HAP-1 (cell line): ENCODE measurements at regions not wholly inside any gene's neighbourhood (a gene's known extent, or its start where the extent isn't known, plus 50 kb on each side); places are given as distances from the start of the nearest gene placed in this dataset.
"Not testable (repeated sequence)": the region's sequence is repeated elsewhere in the genome, so short reads cannot be mapped to it uniquely, and the experiment has no call there.

ENCODE experiments used
- DNase-seq, 2 experiments: peaks; one replicate each; pipeline ENCODE4 v3.0.0-alpha.2; 2016 to 2020; ENCODE audit warnings: low spot score in 2 of 2
- H3K27me3 ChIP-seq: fragments of 250-450 bp; sonication (Bioruptor Pico); 2 replicates; pipeline ENCODE4 v1.5.1; 2020; ENCODE audit warnings: low read depth, mild to moderate bottlenecking, moderate library complexity
- H3K36me3 ChIP-seq: fragments of 250-450 bp; sonication (Bioruptor Pico); replicated peaks from 2 replicates; pipeline ENCODE4 v1.5.1; 2020; ENCODE audit warnings: mild to moderate bottlenecking
- H3K4me1 ChIP-seq: fragments of 250-450 bp; sonication (Bioruptor Pico); 2 replicates; pipeline ENCODE4 v1.5.1; 2020; ENCODE audit warnings: mild to moderate bottlenecking
- H3K4me3 ChIP-seq: fragments of 250-450 bp; sonication (Bioruptor Pico); 2 replicates; pipeline ENCODE4 v1.5.1; 2020; ENCODE audit warnings: mild to moderate bottlenecking, moderate library complexity
- H3K9me3 ChIP-seq: fragments of 250-450 bp; sonication (Bioruptor Pico); 2 replicates; pipeline ENCODE4 v1.5.1; 2020; ENCODE audit warnings: mild to moderate bottlenecking, moderate library complexity
- in situ Hi-C: fragments of 300-500 bp; cut with MboI; formaldehyde crosslinking; loops from 3 replicates; pipeline ENCODE4 v1.14.3; 2020; ENCODE audit warnings: low sequenced_read_pairs, inconsistent platforms, mixed read lengths

DNA sequence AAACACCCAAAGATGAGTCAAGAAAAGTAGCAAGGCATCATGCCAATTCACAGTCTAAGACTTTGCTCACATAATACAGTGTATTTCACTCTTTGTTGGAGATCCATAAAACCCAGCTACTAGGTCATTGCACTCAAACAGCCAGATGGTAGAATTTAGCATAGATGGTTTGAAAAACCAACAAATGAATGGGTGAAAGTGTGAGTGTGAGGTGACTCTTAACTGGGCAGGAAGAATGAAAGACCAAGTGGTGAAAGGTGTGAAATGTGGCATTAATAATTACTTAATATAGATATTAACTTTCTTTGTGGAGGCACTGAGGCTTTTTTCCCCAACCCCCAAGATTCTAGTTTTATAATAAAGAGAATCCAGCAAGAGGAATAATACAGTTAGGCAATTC is 159.5 kb downstream of the SQOR start:
- H3K9me3 ChIP-seq, result no peaks in the 10 kb centered on the region
- H3K27me3 ChIP-seq, result no peaks in the 10 kb centered on the region
- H3K36me3 ChIP-seq, result no peaks in the 10 kb centered on the region
- H3K4me1 ChIP-seq, result no peaks in the 10 kb centered on the region
- H3K4me3 ChIP-seq, result no peak overlapping the region
- in situ Hi-C loops, result no loop called here
- DNase-seq, result no peak

DNA sequence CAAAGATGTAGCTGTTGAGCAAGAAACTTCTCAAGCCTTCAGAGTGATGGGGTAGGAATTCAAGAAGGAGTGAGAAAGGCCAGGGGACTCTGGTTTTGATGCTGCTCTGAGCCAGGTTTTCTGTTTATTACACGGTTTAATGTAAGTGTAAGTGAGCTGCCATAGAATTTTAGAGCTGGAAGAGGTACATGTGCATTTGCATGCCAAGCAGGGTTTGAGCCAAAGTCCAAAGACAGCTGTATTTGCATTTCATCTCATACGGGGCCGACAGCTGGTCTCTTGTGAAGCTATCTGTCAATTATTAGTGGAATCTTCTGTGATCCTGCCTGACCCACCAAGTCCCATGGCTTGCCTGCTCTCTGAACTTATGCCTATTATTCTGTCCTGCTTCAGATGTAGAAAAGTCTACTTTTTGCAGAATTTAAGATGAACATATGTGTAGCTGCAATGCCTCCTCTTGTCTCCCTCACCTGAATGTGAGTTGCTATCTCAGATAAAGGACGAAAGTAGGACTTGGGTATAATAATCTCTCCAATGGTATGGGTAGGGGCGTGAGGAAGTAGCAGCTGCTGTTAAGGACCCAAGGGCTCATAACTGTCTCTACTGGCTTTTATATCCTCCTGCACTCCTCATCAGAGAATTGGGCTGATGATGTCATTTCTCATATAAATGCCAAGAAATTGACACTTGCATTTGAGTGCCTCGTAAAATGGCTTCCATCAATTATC is 160.0 kb downstream of the SQOR start:
- H3K4me3 ChIP-seq, result no peak overlapping the region
- in situ Hi-C loops, result no loop called here
- no peaks in the 10 kb centered on the region for H3K4me1 ChIP-seq
- H3K36me3 ChIP-seq, result no peaks in the 10 kb centered on the region
- no peaks in the 10 kb centered on the region for H3K9me3 ChIP-seq
- H3K27me3 ChIP-seq, result no peaks in the 10 kb centered on the region
- no peak for DNase-seq

DNA sequence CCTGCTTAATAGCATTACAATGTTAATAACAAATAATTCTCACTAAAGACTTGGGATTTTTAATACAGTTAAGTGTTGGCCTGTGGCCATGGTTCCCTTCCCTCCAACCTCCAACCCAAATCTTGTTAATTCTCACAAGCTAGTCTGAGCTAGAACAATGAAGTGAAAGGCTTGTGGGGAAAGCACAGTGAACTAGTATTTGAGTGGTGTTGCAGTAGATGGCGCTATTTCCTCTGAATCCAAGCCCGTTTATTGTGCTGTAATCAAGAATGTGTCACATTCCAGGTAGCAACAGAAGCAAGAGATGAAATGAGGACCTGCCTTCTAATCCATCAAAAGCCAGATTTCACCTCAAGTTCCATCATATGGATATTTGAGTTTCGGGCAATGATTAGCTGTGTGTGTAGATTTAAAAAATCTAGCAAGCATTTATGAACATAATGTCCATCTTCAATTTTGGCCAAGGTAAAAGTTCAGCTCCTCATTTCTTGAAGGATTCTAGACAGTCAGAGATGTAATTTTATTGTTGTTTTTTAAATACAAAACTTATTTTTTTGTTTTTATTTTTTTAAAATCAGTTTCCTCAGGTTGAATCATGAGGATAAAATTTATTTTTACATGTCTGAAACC is 160.7 kb downstream of the SQOR start:
- H3K36me3 ChIP-seq, result no peaks in the 10 kb centered on the region
- DNase-seq, result peak; percentile 24 to 34
- H3K9me3 ChIP-seq, result no peaks in the 10 kb centered on the region
- no peaks in the 10 kb centered on the region for H3K27me3 ChIP-seq
- H3K4me3 ChIP-seq, result no peak overlapping the region
- H3K4me1 ChIP-seq, result no peaks in the 10 kb centered on the region
- in situ Hi-C loops, result no loop called here

DNA sequence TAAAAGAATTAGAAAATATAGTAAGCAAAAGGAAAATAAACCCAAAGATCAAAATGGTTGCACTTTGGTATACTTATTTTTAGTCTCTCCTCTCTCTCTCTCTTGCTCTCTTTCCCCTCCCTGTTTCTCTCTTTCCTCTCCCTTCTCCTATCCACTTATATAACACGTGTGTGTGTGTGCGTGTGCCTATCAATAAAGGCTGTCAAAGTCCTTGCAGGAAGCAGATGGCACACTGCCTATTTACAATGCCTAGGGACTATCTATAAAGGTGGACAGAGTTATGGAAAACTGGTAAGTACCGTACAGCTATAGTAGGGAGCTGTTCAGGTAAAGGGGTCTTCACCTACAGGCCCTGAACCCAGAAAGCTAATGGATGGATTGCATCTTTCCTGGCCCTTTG is 161.6 kb downstream of the SQOR start:
- in situ Hi-C loops, result no loop called here
- no peak overlapping the region for H3K4me3 ChIP-seq
- DNase-seq, result no peak

DNA sequence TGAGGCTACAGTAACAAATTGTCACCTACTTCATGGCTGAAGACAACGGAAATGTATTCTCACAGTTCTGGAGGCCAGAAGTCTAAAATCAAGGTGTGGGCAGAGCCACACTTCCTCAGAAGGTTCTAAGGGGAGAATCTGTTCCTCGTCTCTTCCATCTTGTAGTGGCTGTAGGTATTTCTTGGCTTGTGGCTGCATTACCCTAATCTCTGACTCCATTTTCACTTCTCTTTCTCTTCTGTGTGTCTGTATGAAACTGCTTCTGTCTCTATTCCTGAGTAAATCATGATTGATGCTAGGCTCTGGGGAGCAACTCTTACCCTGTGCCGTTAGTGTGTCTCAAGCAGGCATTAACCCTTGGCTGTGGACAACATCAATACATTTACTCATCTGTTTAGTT is 164.7 kb downstream of the SQOR start:
- no peaks in the 10 kb centered on the region for H3K27me3 ChIP-seq
- H3K4me3 ChIP-seq, result no peak overlapping the region
- H3K36me3 ChIP-seq, result no peaks in the 10 kb centered on the region
- in situ Hi-C loops, result no loop called here
- peaks cover 4% of the 10 kb centered on the region; the same call in 1 of the 2 replicates for H3K4me1 ChIP-seq
- no peaks in the 10 kb centered on the region for H3K9me3 ChIP-seq
- DNase-seq, result no peak

More for the DNA sequence above, 161.6 kb downstream of the SQOR start:
- H3K36me3 ChIP-seq, result no peaks in the 10 kb centered on the region
- H3K9me3 ChIP-seq, result no peaks in the 10 kb centered on the region
- H3K27me3 ChIP-seq, result no peaks in the 10 kb centered on the region
- H3K4me1 ChIP-seq, result no peaks in the 10 kb centered on the region

DNA sequence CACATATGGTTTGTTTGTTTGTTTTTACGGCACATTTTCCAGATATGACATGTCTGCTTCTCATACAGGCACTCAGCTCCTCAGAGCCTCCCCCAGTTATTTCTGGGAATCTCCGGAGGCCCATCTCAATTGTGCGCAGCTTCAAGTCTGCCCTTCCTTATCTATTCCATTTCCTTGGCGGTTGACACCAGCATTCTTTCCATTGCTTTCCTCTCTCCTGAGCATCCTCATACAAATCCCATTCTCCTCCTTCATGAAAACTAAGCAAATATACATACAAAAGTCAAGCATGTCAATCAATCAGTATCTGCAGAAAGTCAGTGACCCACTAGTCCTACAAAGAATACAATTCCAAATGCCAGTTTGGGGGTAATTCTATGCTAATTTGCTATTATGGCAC is 166.7 kb downstream of the SQOR start:
- Histone ChIP-seq H3K36me3 (no peaks in the 10 kb centered on the region), H3K4me1 (peaks cover 4% of the 10 kb centered on the region; the same call in 1 of the 2 replicates), H3K27me3 (no peaks in the 10 kb centered on the region), H3K9me3 (no peaks in the 10 kb centered on the region), H3K4me3 (no peak overlapping the region)
- in situ Hi-C loops, result no loop called here
- no peak for DNase-seq

DNA sequence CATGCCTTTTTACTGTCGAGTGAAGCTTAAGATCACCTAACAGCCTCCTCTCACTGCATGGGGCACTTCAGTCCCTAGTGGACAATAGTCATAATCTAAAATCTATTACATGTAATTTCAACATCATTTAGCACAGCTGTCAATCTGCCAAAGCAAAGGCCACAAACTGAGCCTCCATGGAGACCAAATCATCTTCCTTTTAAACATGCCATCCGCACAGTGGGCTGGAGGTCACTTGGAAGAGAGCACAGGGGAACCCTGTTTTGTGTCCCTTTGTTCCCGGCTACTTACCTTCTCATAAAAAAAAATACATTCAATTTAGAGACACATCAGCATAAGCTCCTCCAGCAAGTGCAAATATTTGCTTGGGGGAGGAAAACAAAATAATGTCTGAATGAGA is 167.3 kb downstream of the SQOR start:
- H3K4me3 ChIP-seq, result no peak overlapping the region
- H3K9me3 ChIP-seq, result no peaks in the 10 kb centered on the region
- no peaks in the 10 kb centered on the region for H3K36me3 ChIP-seq
- DNase-seq, result no peak
- H3K27me3 ChIP-seq, result no peaks in the 10 kb centered on the region
- peaks cover 4% of the 10 kb centered on the region; the same call in 1 of the 2 replicates for H3K4me1 ChIP-seq
- in situ Hi-C loops, result no loop called here

DNA sequence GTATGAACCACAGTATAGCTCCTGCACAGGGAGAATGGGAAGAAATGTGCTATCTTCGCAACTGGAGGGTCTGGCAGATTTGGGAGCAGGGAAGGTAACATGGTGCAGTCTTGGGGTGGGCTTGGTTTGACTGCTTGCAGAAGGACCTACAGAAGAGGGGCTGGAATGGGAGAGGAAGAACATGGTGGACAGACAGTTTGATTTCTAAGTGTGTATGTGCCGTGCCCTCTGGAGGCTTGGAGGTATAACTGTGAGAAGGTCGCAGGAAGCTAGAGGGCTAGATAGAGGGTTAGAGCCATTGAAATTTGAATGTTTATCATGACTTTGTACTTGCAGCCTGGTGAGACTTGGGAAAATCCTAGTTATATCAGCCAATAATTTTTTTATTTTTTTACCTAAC is 169.2 kb downstream of the SQOR start:
- Histone ChIP-seq H3K4me3 (no peak overlapping the region), H3K36me3 (no peaks in the 10 kb centered on the region), H3K27me3 (no peaks in the 10 kb centered on the region), H3K4me1 (peaks cover 4% of the 10 kb centered on the region; the same call in 1 of the 2 replicates), H3K9me3 (no peaks in the 10 kb centered on the region)
- in situ Hi-C loops, result no loop called here
- no peak for DNase-seq

DNA sequence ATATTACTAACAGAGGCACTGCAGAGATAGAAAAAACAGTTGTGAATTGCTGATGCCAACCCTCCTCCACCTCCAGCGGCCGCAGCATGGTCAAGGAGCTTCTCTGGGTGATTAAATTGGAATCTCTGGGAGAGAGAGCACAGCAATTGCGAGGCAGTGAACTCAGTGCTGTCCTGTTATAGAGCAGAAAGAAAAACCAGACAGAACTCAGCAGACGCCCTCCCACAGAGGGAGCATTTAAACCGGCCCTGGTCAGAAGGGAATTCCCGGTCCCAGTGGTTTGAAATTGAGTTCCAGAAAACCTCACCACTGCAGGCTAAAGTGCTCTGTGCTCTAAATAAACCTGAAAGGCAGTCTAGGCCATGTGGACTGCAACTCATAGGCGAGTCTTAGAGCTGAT is 175.4 kb downstream of the SQOR start:
- Histone ChIP-seq H3K4me1 (no peaks in the 10 kb centered on the region), H3K9me3 (no peaks in the 10 kb centered on the region), H3K4me3 (no peak overlapping the region), H3K36me3 (no peaks in the 10 kb centered on the region), H3K27me3 (no peaks in the 10 kb centered on the region)
- no peak for DNase-seq
- in situ Hi-C loops, result no loop called here

DNA sequence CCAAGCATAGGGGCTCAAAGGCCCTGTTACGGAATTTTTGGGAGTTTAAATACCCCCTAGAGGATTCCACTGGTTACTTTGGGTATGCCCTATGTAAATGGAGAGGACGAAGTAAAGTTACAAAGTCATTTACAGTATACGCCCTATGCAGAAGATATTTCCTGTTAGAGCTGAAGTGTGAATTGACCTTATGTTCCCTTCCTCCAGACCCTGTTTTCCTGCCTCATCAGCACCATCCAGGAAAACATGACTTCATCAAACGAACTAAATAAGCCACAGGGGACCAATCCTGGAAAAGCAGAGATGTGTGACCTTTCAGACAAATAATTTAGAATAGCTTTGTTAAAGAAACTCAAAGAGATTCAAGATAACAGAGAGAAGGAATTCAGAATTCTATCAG is 177.4 kb downstream of the SQOR start:
- Histone ChIP-seq H3K4me3 (no peak overlapping the region), H3K9me3 (no peaks in the 10 kb centered on the region), H3K27me3 (no peaks in the 10 kb centered on the region), H3K4me1 (no peaks in the 10 kb centered on the region), H3K36me3 (no peaks in the 10 kb centered on the region)
- no peak for DNase-seq
- in situ Hi-C loops, result no loop called here

DNA sequence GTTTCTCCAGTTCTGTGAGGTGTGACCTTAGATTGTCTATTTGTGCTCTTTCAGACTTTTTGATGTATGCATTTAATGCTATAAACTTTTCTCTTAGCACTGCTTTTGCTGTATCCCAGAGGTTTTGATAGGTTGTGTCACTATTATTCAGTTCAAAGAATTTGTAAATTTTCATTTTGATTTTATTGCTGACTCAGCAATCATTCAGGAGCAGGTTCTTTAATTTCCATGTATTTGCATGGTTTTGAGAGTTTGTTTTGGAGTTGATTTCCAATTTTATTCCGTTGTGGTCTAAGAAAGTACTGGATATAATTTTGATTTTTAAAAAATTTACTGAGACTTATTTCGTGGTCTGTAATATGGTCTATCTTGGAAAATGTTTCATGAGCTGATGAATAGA is 182.7 kb downstream of the SQOR start:
- H3K4me1 ChIP-seq, H3K9me3 ChIP-seq, in situ Hi-C loops, H3K4me3 ChIP-seq, DNase-seq, H3K27me3 ChIP-seq, H3K36me3 ChIP-seq: not testable (repeated sequence)

DNA sequence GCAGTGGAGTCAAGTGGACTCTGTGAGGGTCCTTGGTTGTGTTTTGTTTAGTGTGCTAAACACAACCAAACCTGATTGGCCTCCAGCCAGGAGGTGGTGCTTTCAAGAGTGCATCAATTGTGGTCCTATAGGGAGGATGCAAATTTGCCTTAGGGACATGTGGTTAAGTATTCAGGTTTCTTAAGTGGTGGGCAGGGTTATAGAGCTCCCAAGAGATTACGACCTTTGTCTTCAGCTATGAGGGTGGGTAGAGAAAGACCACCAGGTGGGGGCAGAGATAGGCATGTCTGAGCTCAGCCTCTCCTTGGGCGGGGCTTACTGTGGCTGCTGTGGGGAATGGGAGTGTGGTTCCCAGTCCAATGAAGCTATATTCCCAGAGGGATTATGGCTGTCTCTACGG is 186.6 kb downstream of the SQOR start:
- Histone ChIP-seq H3K36me3 (no peaks in the 10 kb centered on the region), H3K27me3 (no peaks in the 10 kb centered on the region), H3K4me3 (no peak overlapping the region), H3K9me3 (no peaks in the 10 kb centered on the region), H3K4me1 (no peaks in the 10 kb centered on the region)
- in situ Hi-C loops, result no loop called here
- no peak for DNase-seq

DNA sequence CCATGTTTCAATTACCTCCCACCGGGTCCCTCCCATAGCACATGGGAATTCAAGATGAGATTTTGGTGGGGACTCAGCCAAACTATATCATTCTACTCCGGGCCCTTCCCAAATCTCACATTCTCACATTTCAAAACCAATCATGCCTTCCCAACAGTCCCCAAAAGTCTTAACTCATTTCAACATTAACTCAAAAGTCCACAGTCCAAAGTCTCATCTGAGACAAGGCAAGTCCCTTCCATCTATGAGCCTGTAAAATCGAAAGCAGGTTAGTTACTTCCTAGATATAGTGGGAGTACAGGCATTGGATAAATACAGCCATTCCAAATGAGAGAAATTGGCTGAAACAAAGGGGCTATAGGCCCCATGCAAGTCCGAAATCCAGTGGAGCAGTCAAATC is 188.1 kb downstream of the SQOR start:
- DNase-seq, H3K9me3 ChIP-seq, H3K4me3 ChIP-seq, H3K36me3 ChIP-seq, H3K27me3 ChIP-seq, H3K4me1 ChIP-seq, in situ Hi-C loops: not testable (repeated sequence)

DNA sequence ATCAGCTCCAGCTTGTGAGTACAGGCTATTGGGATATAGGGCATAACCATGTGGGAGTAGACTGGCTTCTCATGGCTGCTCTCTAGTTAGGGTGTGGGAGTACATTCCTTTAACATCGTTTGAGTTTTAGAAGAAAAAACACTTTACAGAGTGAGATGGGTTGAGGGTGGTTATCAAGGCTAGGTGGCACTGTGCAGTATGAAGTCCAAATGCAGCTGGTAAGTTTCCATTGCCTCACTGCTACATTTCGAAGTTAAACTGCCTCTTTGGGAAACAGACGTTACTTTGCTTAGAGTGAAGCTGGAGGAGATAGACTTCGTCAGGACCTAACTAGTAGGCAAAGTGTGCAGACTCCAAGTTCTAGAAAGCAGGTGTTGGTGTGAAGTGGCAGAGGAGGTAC is 192.4 kb downstream of the SQOR start:
- H3K4me3 ChIP-seq, result no peak overlapping the region
- in situ Hi-C loops, result no loop called here
- no peaks in the 10 kb centered on the region for H3K4me1 ChIP-seq
- no peaks in the 10 kb centered on the region for H3K27me3 ChIP-seq
- no peak for DNase-seq
- no peaks in the 10 kb centered on the region for H3K36me3 ChIP-seq
- H3K9me3 ChIP-seq, result no peaks in the 10 kb centered on the region

DNA sequence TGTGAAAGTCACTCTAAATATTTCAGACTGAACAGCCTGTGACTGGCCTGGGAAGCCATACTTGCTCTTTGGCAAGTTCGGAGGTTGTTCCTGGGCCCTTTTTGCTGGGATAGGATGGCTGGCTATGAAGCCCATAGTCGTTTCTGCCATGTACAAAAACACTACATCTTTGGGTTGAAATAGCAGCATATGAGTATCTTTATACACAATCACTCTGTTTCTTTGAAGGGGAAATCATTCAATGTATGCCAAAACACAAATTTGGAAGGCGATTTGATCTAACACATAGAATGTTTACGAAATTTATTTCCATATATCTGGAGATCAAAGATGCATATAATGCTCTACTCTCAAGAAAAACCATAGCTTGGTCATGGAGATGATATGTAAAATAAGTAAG is 192.9 kb downstream of the SQOR start:
- Histone ChIP-seq H3K36me3 (no peaks in the 10 kb centered on the region), H3K4me3 (no peak overlapping the region), H3K27me3 (no peaks in the 10 kb centered on the region), H3K4me1 (no peaks in the 10 kb centered on the region), H3K9me3 (no peaks in the 10 kb centered on the region)
- DNase-seq, result no peak
- in situ Hi-C loops, result no loop called here
